ENCODE measurements at regions not wholly inside any gene's neighbourhood (a gene's known extent, or its start where the extent isn't known, plus 50 kb on each side); places are given as distances from the start of the nearest gene placed in this dataset.

GRCh38 chr16:50944436-50944835, 202.6 kb downstream of the CYLD start:
- DNase-seq (ENCODE audit: low spot score in 2 of 2), result no peak
- TF ChIP-seq EP300 (IDR thresholded peaks at IDR 0.05) (no peak), POLR2A (IDR thresholded peaks at IDR 0.05) (no peak), CTCF (IDR thresholded peaks at IDR 0.05) (no peak)
- 67 to 72% methylated on average over 1 of the region's 1 CpG for WGBS, 2 donors
- no peaks in the 10 kb centered on the region for H3K9me3 ChIP-seq
- H3K36me3 ChIP-seq, result no peaks in the 10 kb centered on the region
- no peaks in the 10 kb centered on the region for H3K4me1 ChIP-seq
- no peaks in the 10 kb centered on the region for H3K27me3 ChIP-seq
- no peak overlapping the region for H3K4me3 ChIP-seq
- no peak overlapping the region for H3K27ac ChIP-seq

GRCh38 chr16:50944033-50944432, 202.1 kb downstream of the CYLD start:
- 53 to 68% methylated on average over 7 of the region's 7 CpGs for WGBS, 2 donors
- H3K36me3 ChIP-seq, result no peaks in the 10 kb centered on the region
- H3K9me3 ChIP-seq, result no peaks in the 10 kb centered on the region
- no peak for DNase-seq (ENCODE audit: low spot score in 2 of 2)
- no peak for TF ChIP-seq EP300 (IDR thresholded peaks at IDR 0.05)
- TF ChIP-seq CTCF (IDR thresholded peaks at IDR 0.05), result no peak
- H3K4me3 ChIP-seq, result no peak overlapping the region
- H3K4me1 ChIP-seq, result no peaks in the 10 kb centered on the region
- H3K27ac ChIP-seq, result no peak overlapping the region
- no peaks in the 10 kb centered on the region for H3K27me3 ChIP-seq

- H3K9me3 ChIP-seq, result no peaks in the 10 kb centered on the region
- no peak for DNase-seq (ENCODE audit: low spot score in 2 of 2)
- TF ChIP-seq POLR2A (IDR thresholded peaks at IDR 0.05), result no peak
- no peak for TF ChIP-seq EP300 (IDR thresholded peaks at IDR 0.05)
- no peak for TF ChIP-seq CTCF (IDR thresholded peaks at IDR 0.05)
- no peaks in the 10 kb centered on the region for H3K4me1 ChIP-seq
- H3K27ac ChIP-seq, result no peak overlapping the region
- H3K27me3 ChIP-seq, result no peaks in the 10 kb centered on the region
- WGBS, 2 donors, result 77 to 80% methylated on average over 3 of the region's 3 CpGs
- H3K4me3 ChIP-seq, result no peak overlapping the region
- H3K36me3 ChIP-seq, result no peaks in the 10 kb centered on the region
Measured at GRCh38 chr16:50942143-50942542, 200.3 kb downstream of the CYLD start.

GRCh38 chr16:50941681-50942080, 199.8 kb downstream of the CYLD start:
- Histone ChIP-seq H3K36me3 (no peaks in the 10 kb centered on the region), H3K27me3 (no peaks in the 10 kb centered on the region), H3K4me1 (no peaks in the 10 kb centered on the region), H3K27ac (no peak overlapping the region), H3K4me3 (no peak overlapping the region), H3K9me3 (no peaks in the 10 kb centered on the region)
- no peak for TF ChIP-seq EP300 (IDR thresholded peaks at IDR 0.05)
- no peak for TF ChIP-seq CTCF (IDR thresholded peaks at IDR 0.05)
- TF ChIP-seq POLR2A (IDR thresholded peaks at IDR 0.05), result no peak
- WGBS, 2 donors, result 76 to 83% methylated on average over 6 of the region's 6 CpGs
- DNase-seq (ENCODE audit: low spot score in 2 of 2), result no peak

- H3K27me3 ChIP-seq, result no peaks in the 10 kb centered on the region
- 59 to 61% methylated on average over 7 of the region's 7 CpGs for WGBS, 2 donors
- H3K36me3 ChIP-seq, result no peaks in the 10 kb centered on the region
- no peak for DNase-seq (ENCODE audit: low spot score in 2 of 2)
- no peak for TF ChIP-seq POLR2A (IDR thresholded peaks at IDR 0.05)
- no peak for TF ChIP-seq CTCF (IDR thresholded peaks at IDR 0.05)
- no peak for TF ChIP-seq EP300 (IDR thresholded peaks at IDR 0.05)
- H3K9me3 ChIP-seq, result no peaks in the 10 kb centered on the region
- H3K27ac ChIP-seq, result no peak overlapping the region
- no peaks in the 10 kb centered on the region for H3K4me1 ChIP-seq
- no peak overlapping the region for H3K4me3 ChIP-seq
Measured at GRCh38 chr16:50940275-50940854, 198.5 kb downstream of the CYLD start.

Measured in tibial nerve (tissue), 4 donors.